KMS-11 (cell line): ENCODE measurements at regions not wholly inside any gene's neighbourhood (a gene's known extent, or its start where the extent isn't known, plus 50 kb on each side); places are given as distances from the start of the nearest gene placed in this dataset.

ENCODE experiments used
- H2AFZ ChIP-seq: fragments of 200-600 bp; sonication (generic); 2 replicates; pipeline ENCODE4 v1.6.1; 2016; ENCODE audit warnings: antibody characterized with exemption, mixed run types, low read depth
- H3K27ac ChIP-seq: fragments of 200-600 bp; sonication (generic); 2 replicates; pipeline ENCODE4 v1.6.1; 2016; ENCODE audit warnings: mild to moderate bottlenecking, mixed run types
- H3K27me3 ChIP-seq: fragments of 200-600 bp; sonication (generic); 2 replicates; pipeline ENCODE4 v1.6.1; 2017; ENCODE audit warnings: mild to moderate bottlenecking, low read depth, mixed run types, moderate library complexity; ENCODE audit not compliant: insufficient read depth
- H3K36me3 ChIP-seq: fragments of 200-600 bp; sonication (generic); 2 replicates; pipeline ENCODE4 v1.6.1; 2017; ENCODE audit warnings: mild to moderate bottlenecking, mixed run types; ENCODE audit not compliant: insufficient read depth
- H3K4me1 ChIP-seq: fragments of 200-600 bp; sonication (generic); 2 replicates; pipeline ENCODE4 v1.6.1; 2016; ENCODE audit warnings: mild to moderate bottlenecking, low read depth, mixed run types; ENCODE audit not compliant: poor library complexity, severe bottlenecking
- H3K4me2 ChIP-seq: fragments of 200-600 bp; sonication (generic); 2 replicates; pipeline ENCODE4 v1.7.0; 2016; ENCODE audit warnings: mild to moderate bottlenecking, mixed run types
- H3K4me3 ChIP-seq: fragments of 200-600 bp; sonication (generic); IDR thresholded peaks from 2 replicates; pipeline ENCODE4 v1.6.1; 2017; ENCODE audit warnings: low read depth, low read length, mixed read lengths; ENCODE audit not compliant: insufficient read depth
- H3K79me2 ChIP-seq: fragments of 200-600 bp; sonication (generic); 2 replicates; pipeline ENCODE4 v1.6.1; 2016; ENCODE audit warnings: low read depth, mixed run types; ENCODE audit not compliant: insufficient read depth
- H3K9ac ChIP-seq: fragments of 200-600 bp; sonication (generic); 2 replicates; pipeline ENCODE4 v1.6.1; 2016; ENCODE audit warnings: mild to moderate bottlenecking, mixed run types
- H4K20me1 ChIP-seq: fragments of 200-600 bp; sonication (generic); 2 replicates; pipeline ENCODE4 v1.6.1; 2016; ENCODE audit warnings: mild to moderate bottlenecking, mixed run types; ENCODE audit not compliant: insufficient read depth
- CTCF ChIP-seq: fragments of 200-600 bp; sonication (generic); conservative IDR thresholded peaks from 2 replicates; pipeline ENCODE4 v1.6.1; 2017; ENCODE audit warnings: low read depth, mild to moderate bottlenecking, antibody characterized with exemption, low read length, moderate library complexity, mixed read lengths

- no peak for TF ChIP-seq CTCF
- Histone ChIP-seq H3K4me1 (peaks cover 7% of the 10 kb centered on the region), H3K79me2 (no peaks in the 10 kb centered on the region), H3K27me3 (no peaks in the 10 kb centered on the region), H3K27ac (no peak overlapping the region), H2AFZ (no peak overlapping the region), H4K20me1 (no peaks in the 10 kb centered on the region), H3K9ac (no peak overlapping the region), H3K36me3 (no peaks in the 10 kb centered on the region), H3K4me2 (no peak overlapping the region), H3K4me3 (no peak overlapping the region)
Observed at GRCh38 chr2:21924640-21925285, 801.0 kb downstream of the TDRD15 start.

GRCh38 chr2:21928292-21928691 lies 804.5 kb downstream of the TDRD15 start:
- H3K4me2 ChIP-seq, result no peak overlapping the region
- no peaks in the 10 kb centered on the region for H3K27me3 ChIP-seq
- no peaks in the 10 kb centered on the region for H3K36me3 ChIP-seq
- H3K79me2 ChIP-seq, result no peaks in the 10 kb centered on the region
- H3K4me3 ChIP-seq, result no peak overlapping the region
- no peak overlapping the region for H3K9ac ChIP-seq
- H2AFZ ChIP-seq, result no peak overlapping the region
- H3K4me1 ChIP-seq, result peaks cover 7% of the 10 kb centered on the region
- H4K20me1 ChIP-seq, result no peaks in the 10 kb centered on the region
- TF ChIP-seq CTCF, result no peak; the same call in 1 of the 2 replicates
- H3K27ac ChIP-seq, result no peak overlapping the region

DNA sequence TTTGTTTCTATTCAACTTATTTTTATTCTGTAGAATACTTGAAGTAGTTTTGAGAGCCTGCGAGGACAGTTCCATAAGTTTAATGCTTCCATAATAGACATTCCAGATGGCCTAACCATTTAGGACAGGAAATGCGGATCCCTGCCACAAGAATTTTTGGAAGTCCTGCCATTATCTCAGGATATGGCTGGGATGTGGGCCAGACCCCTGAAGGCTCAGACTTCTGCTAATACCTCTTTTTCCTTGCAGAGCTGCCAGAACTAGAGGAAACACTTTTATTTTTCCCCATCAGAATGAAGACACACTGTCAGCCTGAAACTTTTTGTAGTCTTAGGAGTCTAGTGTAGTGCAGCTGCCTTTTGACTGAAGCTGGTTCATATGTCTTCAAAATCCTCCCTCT lies 806.5 kb downstream of the TDRD15 start:
- Histone ChIP-seq H3K36me3 (no peaks in the 10 kb centered on the region), H3K9ac (no peak overlapping the region), H3K27me3 (no peaks in the 10 kb centered on the region), H3K4me2 (no peak overlapping the region), H3K79me2 (no peaks in the 10 kb centered on the region), H3K4me1 (no peaks in the 10 kb centered on the region), H4K20me1 (no peaks in the 10 kb centered on the region), H3K4me3 (no peak overlapping the region), H3K27ac (no peak overlapping the region), H2AFZ (no peak overlapping the region)
- no peak for TF ChIP-seq CTCF

- H3K9ac ChIP-seq, result no peak overlapping the region
- no peaks in the 10 kb centered on the region for H3K79me2 ChIP-seq
- no peak for TF ChIP-seq CTCF
- H3K4me3 ChIP-seq, result no peak overlapping the region
- no peaks in the 10 kb centered on the region for H4K20me1 ChIP-seq
- H3K36me3 ChIP-seq, result no peaks in the 10 kb centered on the region
- H3K27ac ChIP-seq, result no peak overlapping the region
- no peaks in the 10 kb centered on the region for H3K4me1 ChIP-seq
- no peaks in the 10 kb centered on the region for H3K27me3 ChIP-seq
- no peak overlapping the region for H2AFZ ChIP-seq
- no peak overlapping the region for H3K4me2 ChIP-seq
Observed at GRCh38 chr2:21939967-21940366, 816.2 kb downstream of the TDRD15 start.
